Smooth muscle cell (in vitro differentiated cells): ENCODE measurements at regions not wholly inside any gene's neighbourhood (a gene's known extent, or its start where the extent isn't known, plus 50 kb on each side); places are given as distances from the start of the nearest gene placed in this dataset.

Experiments
- DNase-seq: peaks from one replicate; lab custom pipeline; 2025; ENCODE audit not compliant: unreplicated experiment; lab: John Stamatoyannopoulos, UW
- H2AFZ ChIP-seq: fragments of 200-600 bp; sonication (generic); 2 replicates; pipeline ENCODE4 v1.6.0; 2016; ENCODE audit warnings: antibody characterized with exemption, low read depth, mild to moderate bottlenecking
- H3F3A ChIP-seq: fragments of 200-600 bp; sonication (generic); 2 replicates; pipeline ENCODE4 v1.6.0; 2017; ENCODE audit warnings: antibody characterized with exemption, low read depth
- H3K27ac ChIP-seq: fragments of 200-600 bp; sonication (generic); 2 replicates; pipeline ENCODE4 v1.5.1; 2016; ENCODE audit warnings: low read depth, mild to moderate bottlenecking
- H3K27me3 ChIP-seq: fragments of 200-600 bp; sonication (generic); 2 replicates; pipeline ENCODE4 v1.6.1; 2016; ENCODE audit warnings: low read depth, mild to moderate bottlenecking
- H3K36me3 ChIP-seq: fragments of 200-600 bp; sonication (generic); 2 replicates; pipeline ENCODE4 v1.5.1; 2016; ENCODE audit warnings: low read depth
- H3K4me1 ChIP-seq: fragments of 200-600 bp; sonication (generic); 2 replicates; pipeline ENCODE4 v1.5.1; 2016; ENCODE audit warnings: low read depth
- H3K4me2 ChIP-seq: fragments of 200-600 bp; sonication (generic); 2 replicates; pipeline ENCODE4 v1.6.0; 2016; ENCODE audit warnings: mild to moderate bottlenecking
- H3K4me3 ChIP-seq: fragments of 200-600 bp; sonication (generic); 2 replicates; pipeline ENCODE4 v1.5.1; 2016; ENCODE audit warnings: mild to moderate bottlenecking
- H3K79me2 ChIP-seq: fragments of 200-600 bp; sonication (generic); 2 replicates; pipeline ENCODE4 v1.6.0; 2016; ENCODE audit warnings: low read depth, mild to moderate bottlenecking
- H3K9ac ChIP-seq: fragments of 200-600 bp; sonication (generic); 2 replicates; pipeline ENCODE4 v1.6.0; 2016; ENCODE audit warnings: low read depth
- H3K9me3 ChIP-seq: fragments of 200-600 bp; sonication (generic); replicated peaks from 2 replicates; pipeline ENCODE4 v1.5.1; 2016; ENCODE audit warnings: low read depth
- H4K20me1 ChIP-seq: fragments of 200-600 bp; sonication (generic); 2 replicates; pipeline ENCODE4 v1.6.0; 2016; ENCODE audit warnings: low read depth
- CTCF ChIP-seq: fragments of 200-600 bp; sonication (generic); IDR thresholded peaks from 2 replicates; pipeline ENCODE4 v1.5.1; 2017; ENCODE audit warnings: borderline replicate concordance, mild to moderate bottlenecking, antibody characterized with exemption; ENCODE audit not compliant: insufficient read depth, poor library complexity, severe bottlenecking
- WGBS: methylation state at CpG from one replicate; pipeline ENCODE4 v1.1.7; 2016; ENCODE audit warnings: low lambda C conversion rate; 5-methylcytosine and 5-hydroxymethylcytosine counted together

- Histone ChIP-seq H3K27ac (peak overlapping the region; percentile 92), H3K79me2 (no peaks in the 10 kb centered on the region), H3K4me1 (peaks cover 11% of the 10 kb centered on the region), H3K9ac (no peak overlapping the region), H3K4me3 (no peak overlapping the region), H4K20me1 (no peaks in the 10 kb centered on the region), H3K36me3 (no peaks in the 10 kb centered on the region), H2AFZ (no peak overlapping the region), H3K27me3 (no peaks in the 10 kb centered on the region), H3F3A (peaks cover 8% of the 10 kb centered on the region), H3K4me2 (no peak overlapping the region), H3K9me3 (no peaks in the 10 kb centered on the region)
- 57% methylated on average over 1 of the region's 1 CpG for WGBS
- no peak for DNase-seq
- no peak for TF ChIP-seq CTCF
These were observed 72.3 kb downstream of the FAM76B start for GRCh38 chr11:95717314-95717713.

GRCh38 chr11:95716266-95716665 lies 73.3 kb downstream of the FAM76B start:
- Histone ChIP-seq H4K20me1 (no peaks in the 10 kb centered on the region), H3K36me3 (no peaks in the 10 kb centered on the region), H3K27ac (peak overlapping the region; percentile 92), H3K79me2 (no peaks in the 10 kb centered on the region), H3K9ac (peak overlapping the region; percentile 68), H2AFZ (no peak overlapping the region), H3K4me1 (peaks cover 11% of the 10 kb centered on the region), H3F3A (peaks cover 8% of the 10 kb centered on the region), H3K27me3 (no peaks in the 10 kb centered on the region), H3K9me3 (no peaks in the 10 kb centered on the region), H3K4me2 (peak overlapping the region; percentile 38), H3K4me3 (no peak overlapping the region)
- TF ChIP-seq CTCF: no peak
- DNase-seq: no peak
- whole genome bisulfite sequencing: 51% methylated on average over 3 of the region's 3 CpGs

GRCh38 chr11:95715777-95716241 lies 73.8 kb downstream of the FAM76B start:
- no peaks in the 10 kb centered on the region for H4K20me1 ChIP-seq
- H3K27ac ChIP-seq: peak overlapping the region; percentile 92
- 23% methylated on average over 2 of the region's 2 CpGs for WGBS
- H2AFZ ChIP-seq: no peak overlapping the region
- peak overlapping the region; percentile 38 for H3K4me2 ChIP-seq
- no peaks in the 10 kb centered on the region for H3K36me3 ChIP-seq
- no peaks in the 10 kb centered on the region for H3K79me2 ChIP-seq
- H3F3A ChIP-seq: peaks cover 8% of the 10 kb centered on the region
- peak overlapping the region; percentile 68 for H3K9ac ChIP-seq
- H3K9me3 ChIP-seq: no peaks in the 10 kb centered on the region
- no peak for DNase-seq
- no peak for TF ChIP-seq CTCF
- no peaks in the 10 kb centered on the region for H3K27me3 ChIP-seq
- H3K4me1 ChIP-seq: peaks cover 11% of the 10 kb centered on the region
- H3K4me3 ChIP-seq: no peak overlapping the region
